Endothelial cell (in vitro differentiated cells): ENCODE measurements at regions not wholly inside any gene's neighbourhood (a gene's known extent, or its start where the extent isn't known, plus 50 kb on each side); places are given as distances from the start of the nearest gene placed in this dataset.

ENCODE experiments used
- DNase-seq: peaks from one replicate; pipeline ENCODE4 v3.0.0; 2021; ENCODE audit warnings: low spot score
- H3K27ac Mint-ChIP-seq: one replicate; pipeline ENCODE4 v1.8.0; 2021; ENCODE audit warnings: mixed read lengths, inconsistent platforms; ENCODE audit not compliant: unreplicated experiment
- H3K27me3 Mint-ChIP-seq: one replicate; pipeline ENCODE4 v1.8.0; 2021; ENCODE audit warnings: mild to moderate bottlenecking, moderate library complexity, mixed read lengths, inconsistent platforms; ENCODE audit not compliant: unreplicated experiment
- H3K36me3 Mint-ChIP-seq: one replicate; pipeline ENCODE4 v1.8.0; 2021; ENCODE audit warnings: mild to moderate bottlenecking, low read depth, mixed read lengths, inconsistent platforms; ENCODE audit not compliant: unreplicated experiment
- H3K4me1 Mint-ChIP-seq: one replicate; pipeline ENCODE4 v1.8.0; 2021; ENCODE audit warnings: mild to moderate bottlenecking, mixed read lengths, inconsistent platforms; ENCODE audit not compliant: unreplicated experiment
- H3K4me3 Mint-ChIP-seq: one replicate; pipeline ENCODE4 v1.8.0; 2021; ENCODE audit warnings: mild to moderate bottlenecking, mixed read lengths, inconsistent platforms; ENCODE audit not compliant: unreplicated experiment
- H3K9me3 Mint-ChIP-seq: one replicate; pipeline ENCODE4 v1.8.0; 2021; ENCODE audit warnings: mixed read lengths, inconsistent platforms; ENCODE audit not compliant: unreplicated experiment
- TF ChIP-seq, protein P1 (sequence below): fragments of 200-600 bp; sonication (generic); IDR thresholded peaks from one replicate; pipeline ENCODE4 v1.5.0; 2021; ENCODE audit warnings: antibody characterized with exemption; ENCODE audit not compliant: unreplicated experiment

DNA sequence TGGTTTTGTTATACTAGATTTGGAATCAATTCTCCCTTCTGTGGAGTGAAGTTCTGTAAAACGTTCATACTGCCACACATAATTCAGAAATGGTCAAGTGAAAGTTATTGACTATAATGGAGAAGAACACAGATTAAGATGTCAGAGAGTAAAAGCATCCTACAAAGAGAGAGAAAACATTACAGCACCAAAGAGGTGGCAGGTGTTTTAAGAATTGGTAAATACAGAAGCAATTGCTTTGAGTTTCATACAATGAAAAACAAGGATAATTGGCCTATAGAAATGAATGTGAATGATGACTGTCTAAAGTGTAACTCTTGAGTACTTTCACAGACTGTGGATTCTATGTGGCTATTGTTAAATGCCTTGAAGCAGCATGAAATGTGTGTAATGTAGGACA, 435.6 kb upstream of the SMIM31 start:
- Mint-ChIP-seq H3K27me3 (no peaks in the 10 kb centered on the region), H3K36me3 (no peaks in the 10 kb centered on the region), H3K4me1 (no peaks in the 10 kb centered on the region), H3K27ac (no peak overlapping the region), H3K9me3 (no peaks in the 10 kb centered on the region), H3K4me3 (no peak overlapping the region)
- no peak for DNase-seq
- TF ChIP-seq, protein P1, sequence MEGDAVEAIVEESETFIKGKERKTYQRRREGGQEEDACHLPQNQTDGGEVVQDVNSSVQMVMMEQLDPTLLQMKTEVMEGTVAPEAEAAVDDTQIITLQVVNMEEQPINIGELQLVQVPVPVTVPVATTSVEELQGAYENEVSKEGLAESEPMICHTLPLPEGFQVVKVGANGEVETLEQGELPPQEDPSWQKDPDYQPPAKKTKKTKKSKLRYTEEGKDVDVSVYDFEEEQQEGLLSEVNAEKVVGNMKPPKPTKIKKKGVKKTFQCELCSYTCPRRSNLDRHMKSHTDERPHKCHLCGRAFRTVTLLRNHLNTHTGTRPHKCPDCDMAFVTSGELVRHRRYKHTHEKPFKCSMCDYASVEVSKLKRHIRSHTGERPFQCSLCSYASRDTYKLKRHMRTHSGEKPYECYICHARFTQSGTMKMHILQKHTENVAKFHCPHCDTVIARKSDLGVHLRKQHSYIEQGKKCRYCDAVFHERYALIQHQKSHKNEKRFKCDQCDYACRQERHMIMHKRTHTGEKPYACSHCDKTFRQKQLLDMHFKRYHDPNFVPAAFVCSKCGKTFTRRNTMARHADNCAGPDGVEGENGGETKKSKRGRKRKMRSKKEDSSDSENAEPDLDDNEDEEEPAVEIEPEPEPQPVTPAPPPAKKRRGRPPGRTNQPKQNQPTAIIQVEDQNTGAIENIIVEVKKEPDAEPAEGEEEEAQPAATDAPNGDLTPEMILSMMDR = no peak

DNA sequence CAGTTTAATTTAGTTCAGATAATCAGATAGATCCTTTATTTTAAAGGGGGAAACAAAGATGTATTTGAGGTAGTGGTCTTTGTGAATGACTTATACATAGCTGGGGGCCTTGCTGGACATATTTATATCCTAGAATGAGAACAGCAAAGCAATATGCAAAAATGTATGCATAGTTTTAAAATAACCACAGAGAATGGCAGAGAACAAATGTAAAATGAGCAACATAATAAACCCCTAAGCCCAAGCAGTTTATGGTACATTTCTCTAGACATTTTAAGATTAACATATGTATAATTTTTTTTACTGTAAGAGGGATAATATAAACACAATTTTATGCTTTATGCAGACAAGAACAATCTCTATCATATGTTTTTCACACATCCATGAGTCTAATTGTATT, 434.2 kb upstream of the SMIM31 start:
- Mint-ChIP-seq H3K36me3 (no peaks in the 10 kb centered on the region), H3K27ac (no peak overlapping the region), H3K27me3 (no peaks in the 10 kb centered on the region), H3K9me3 (no peaks in the 10 kb centered on the region), H3K4me3 (no peak overlapping the region), H3K4me1 (no peaks in the 10 kb centered on the region)
- DNase-seq = no peak
- TF ChIP-seq, protein P1 = no peak

DNA sequence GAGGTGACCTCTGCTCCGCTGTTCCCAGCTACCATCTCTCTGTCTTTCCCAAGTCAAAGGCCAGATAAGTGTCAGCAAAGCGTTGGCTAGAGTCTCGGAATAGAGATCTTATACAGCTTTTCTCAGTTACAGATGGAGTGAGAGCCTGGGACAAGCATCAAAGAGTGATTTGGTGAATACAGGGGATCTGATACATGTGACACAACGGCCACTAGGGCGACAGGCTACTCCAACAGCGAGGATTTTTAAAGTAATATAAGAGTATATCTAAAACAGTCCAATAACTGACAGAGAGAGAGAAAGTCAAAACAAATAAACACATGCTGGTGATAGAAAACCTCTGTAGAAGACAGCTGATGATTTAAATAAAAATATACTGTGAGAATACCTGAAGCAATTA, 433.1 kb upstream of the SMIM31 start:
- no peak overlapping the region for H3K4me3 Mint-ChIP-seq
- no peak for DNase-seq
- TF ChIP-seq, protein P1 = no peak
- H3K4me1 Mint-ChIP-seq = no peaks in the 10 kb centered on the region
- no peaks in the 10 kb centered on the region for H3K27me3 Mint-ChIP-seq
- H3K9me3 Mint-ChIP-seq = no peaks in the 10 kb centered on the region
- no peak overlapping the region for H3K27ac Mint-ChIP-seq
- H3K36me3 Mint-ChIP-seq = no peaks in the 10 kb centered on the region

DNA sequence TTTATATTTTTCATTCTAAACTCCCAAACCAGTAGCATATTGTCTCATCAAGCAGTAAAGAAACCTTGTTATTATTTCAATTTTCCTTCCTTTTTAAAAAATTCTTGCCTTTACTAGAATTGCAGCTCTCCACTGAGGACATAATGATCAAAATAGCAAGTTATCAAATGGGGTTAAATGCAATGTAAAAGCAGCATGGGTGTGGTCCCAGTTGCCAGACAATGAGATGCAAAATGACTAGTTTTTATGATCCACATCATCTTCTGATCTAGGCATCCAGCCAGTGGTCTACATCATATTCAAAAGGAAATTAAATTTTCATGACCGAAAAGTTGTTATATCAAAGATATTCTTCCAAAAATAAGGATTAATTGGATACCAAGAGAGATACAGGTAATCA, 427.9 kb upstream of the SMIM31 start:
- no peak overlapping the region for H3K4me3 Mint-ChIP-seq
- H3K9me3 Mint-ChIP-seq = no peaks in the 10 kb centered on the region
- H3K36me3 Mint-ChIP-seq = no peaks in the 10 kb centered on the region
- no peak overlapping the region for H3K27ac Mint-ChIP-seq
- TF ChIP-seq, protein P1 = no peak
- DNase-seq = no peak
- H3K27me3 Mint-ChIP-seq = no peaks in the 10 kb centered on the region
- H3K4me1 Mint-ChIP-seq = peaks cover 4% of the 10 kb centered on the region

DNA sequence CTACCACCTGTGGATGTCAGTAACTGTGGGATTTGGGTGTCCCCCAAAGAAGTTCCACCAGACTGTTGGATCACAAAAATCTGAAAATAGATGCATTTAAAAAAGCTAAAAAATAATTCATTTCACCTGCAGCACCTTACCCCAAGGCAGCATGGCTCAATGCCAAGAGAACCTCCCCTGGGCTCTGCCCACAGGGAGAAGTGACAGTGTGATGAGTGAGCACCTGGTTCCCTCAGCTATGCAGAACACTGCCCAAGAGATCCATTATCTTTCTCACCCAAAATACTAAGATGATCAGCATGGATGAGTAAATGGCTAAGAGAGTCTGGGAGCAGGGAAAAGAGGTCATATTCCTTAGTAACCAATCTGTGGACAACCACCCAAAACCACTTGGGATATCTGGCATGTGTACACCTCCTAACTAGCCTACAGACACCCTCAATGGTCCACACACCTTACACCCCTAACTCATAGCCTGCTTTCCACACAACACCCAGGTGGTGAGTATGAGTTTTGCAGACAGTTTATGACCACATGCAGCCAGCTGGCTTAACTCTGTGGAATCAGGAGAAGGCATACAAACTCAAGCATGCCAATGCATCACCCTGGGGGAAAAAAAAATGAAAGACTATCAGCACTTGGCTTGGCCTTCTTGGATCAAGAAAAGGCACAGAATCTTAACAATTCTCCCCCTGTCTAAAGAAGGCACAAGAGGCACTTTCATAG, 416.5 kb upstream of the SMIM31 start:
- no peaks in the 10 kb centered on the region for H3K9me3 Mint-ChIP-seq
- no peak overlapping the region for H3K27ac Mint-ChIP-seq
- H3K4me3 Mint-ChIP-seq = no peak overlapping the region
- no peaks in the 10 kb centered on the region for H3K4me1 Mint-ChIP-seq
- H3K36me3 Mint-ChIP-seq = no peaks in the 10 kb centered on the region
- DNase-seq = no peak
- TF ChIP-seq, protein P1 = no peak
- H3K27me3 Mint-ChIP-seq = peaks cover 1% of the 10 kb centered on the region
